ENCODE measurements at regions not wholly inside any gene's neighbourhood (a gene's known extent, or its start where the extent isn't known, plus 50 kb on each side); places are given as distances from the start of the nearest gene placed in this dataset.
"Not testable (repeated sequence)": the region's sequence is repeated elsewhere in the genome, so short reads cannot be mapped to it uniquely, and the experiment has no call there.

- Mint-ChIP-seq H3K4me1 (ENCODE audit: low read depth) (no peaks in the 10 kb centered on the region), H3K9me3 (ENCODE audit: low read depth) (no peaks in the 10 kb centered on the region), H3K27me3 (peaks cover 5% of the 10 kb centered on the region), H3K4me3 (no peak overlapping the region), H3K36me3 (no peaks in the 10 kb centered on the region), H3K27ac (no peak overlapping the region)
Measured at GRCh38 chr1:213539464-213539863, 448.3 kb upstream of the PROX1 start.

DNA sequence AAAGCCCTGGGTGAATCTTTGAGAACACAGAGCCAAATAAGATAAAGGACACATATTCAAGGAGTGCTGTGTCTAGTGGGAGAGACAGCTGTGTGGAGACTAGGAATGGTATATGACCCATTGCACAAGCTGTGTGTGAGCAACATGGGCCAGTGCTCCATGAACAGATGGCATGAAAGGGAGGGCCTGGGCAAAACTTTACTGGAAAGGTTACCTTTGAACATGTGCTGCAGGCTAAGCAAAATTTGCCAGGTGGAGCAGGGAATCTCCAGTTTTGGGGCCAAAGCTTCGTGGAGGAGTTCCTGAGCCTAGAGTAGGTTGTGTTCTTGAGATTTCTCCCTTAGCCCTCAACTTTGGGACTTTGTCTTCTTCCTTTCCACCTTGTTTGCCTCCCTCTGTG is 446.1 kb upstream of the PROX1 start:
- no peak overlapping the region for H3K4me3 Mint-ChIP-seq
- peaks cover 5% of the 10 kb centered on the region for H3K27me3 Mint-ChIP-seq
- H3K36me3 Mint-ChIP-seq = no peaks in the 10 kb centered on the region
- no peaks in the 10 kb centered on the region for H3K4me1 Mint-ChIP-seq (ENCODE audit: low read depth)
- no peak overlapping the region for H3K27ac Mint-ChIP-seq
- H3K9me3 Mint-ChIP-seq (ENCODE audit: low read depth) = no peaks in the 10 kb centered on the region

- not testable (repeated sequence) for H3K4me1 Mint-ChIP-seq (ENCODE audit: low read depth); H3K27me3 Mint-ChIP-seq; H3K9me3 Mint-ChIP-seq (ENCODE audit: low read depth); H3K27ac Mint-ChIP-seq; H3K36me3 Mint-ChIP-seq; H3K4me3 Mint-ChIP-seq
Measured at GRCh38 chr1:213545181-213545580, 442.6 kb upstream of the PROX1 start.

DNA sequence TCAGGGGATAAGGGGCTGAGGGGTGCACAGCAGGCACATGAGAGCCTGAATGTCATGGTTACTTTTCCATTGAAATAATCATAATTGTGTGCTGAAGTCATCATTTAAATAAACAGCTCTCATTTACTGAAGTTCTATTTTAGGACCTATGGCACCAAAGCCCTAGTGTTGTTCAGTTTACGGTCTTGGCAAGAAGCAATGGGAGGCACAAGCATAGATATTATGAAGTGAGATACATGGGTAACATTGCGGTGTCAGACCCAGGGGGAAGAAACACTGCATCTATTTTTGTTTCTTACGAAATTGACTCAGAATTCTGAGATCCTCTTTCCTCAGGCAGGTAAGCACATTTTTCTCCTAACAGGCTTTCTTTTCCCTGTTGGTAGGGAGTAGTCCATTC is 437.8 kb upstream of the PROX1 start:
- H3K27ac Mint-ChIP-seq = no peak overlapping the region
- H3K9me3 Mint-ChIP-seq (ENCODE audit: low read depth) = no peaks in the 10 kb centered on the region
- no peaks in the 10 kb centered on the region for H3K36me3 Mint-ChIP-seq

GRCh38 chr1:213550804-213551203 is 437.0 kb upstream of the PROX1 start:
- Mint-ChIP-seq H3K4me1 (ENCODE audit: low read depth) (no peaks in the 10 kb centered on the region), H3K36me3 (no peaks in the 10 kb centered on the region), H3K27me3 (no peaks in the 10 kb centered on the region), H3K4me3 (no peak overlapping the region), H3K27ac (no peak overlapping the region), H3K9me3 (ENCODE audit: low read depth) (no peaks in the 10 kb centered on the region)

More for the DNA sequence above, 437.8 kb upstream of the PROX1 start:
- H3K27me3 Mint-ChIP-seq = no peaks in the 10 kb centered on the region
- no peaks in the 10 kb centered on the region for H3K4me1 Mint-ChIP-seq (ENCODE audit: low read depth)
- no peak overlapping the region for H3K4me3 Mint-ChIP-seq

GRCh38 chr1:213552045-213552444 is 435.7 kb upstream of the PROX1 start:
- Mint-ChIP-seq H3K4me1 (ENCODE audit: low read depth) (no peaks in the 10 kb centered on the region), H3K27ac (no peak overlapping the region), H3K27me3 (no peaks in the 10 kb centered on the region), H3K4me3 (no peak overlapping the region), H3K9me3 (ENCODE audit: low read depth) (no peaks in the 10 kb centered on the region), H3K36me3 (no peaks in the 10 kb centered on the region)

GRCh38 chr1:213560226-213560625 is 427.5 kb upstream of the PROX1 start:
- Mint-ChIP-seq H3K27me3 (no peaks in the 10 kb centered on the region), H3K9me3 (ENCODE audit: low read depth) (peaks cover 18% of the 10 kb centered on the region), H3K4me3 (no peak overlapping the region), H3K27ac (no peak overlapping the region), H3K36me3 (no peaks in the 10 kb centered on the region), H3K4me1 (ENCODE audit: low read depth) (no peaks in the 10 kb centered on the region)

- peaks cover 2% of the 10 kb centered on the region for H3K27me3 Mint-ChIP-seq
- no peak overlapping the region for H3K27ac Mint-ChIP-seq
- no peak overlapping the region for H3K4me3 Mint-ChIP-seq
- H3K36me3 Mint-ChIP-seq = no peaks in the 10 kb centered on the region
- no peaks in the 10 kb centered on the region for H3K4me1 Mint-ChIP-seq (ENCODE audit: low read depth)
- peaks cover 23% of the 10 kb centered on the region for H3K9me3 Mint-ChIP-seq (ENCODE audit: low read depth)
Measured at GRCh38 chr1:213561870-213562269, 425.9 kb upstream of the PROX1 start.

DNA sequence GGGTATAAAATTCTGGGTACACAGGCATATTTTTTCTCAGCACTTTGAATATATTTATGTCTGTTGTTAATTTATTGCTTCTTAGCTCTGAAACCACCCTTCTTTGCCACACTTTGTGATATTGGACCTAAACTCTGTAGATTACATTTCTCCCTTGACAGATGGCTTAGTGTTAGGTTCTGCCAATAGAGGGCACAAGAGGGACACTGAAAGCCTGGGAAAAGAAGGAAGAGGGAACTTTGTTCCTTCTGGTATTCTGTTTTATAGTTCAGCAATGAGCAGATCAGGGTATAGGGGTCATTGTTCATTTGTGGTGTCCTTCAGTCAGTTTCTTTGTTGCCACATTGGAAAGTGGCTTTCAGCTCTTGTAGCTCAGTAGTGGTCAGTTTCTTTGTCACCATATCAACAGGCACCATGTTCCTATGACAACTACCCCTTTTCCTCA is 423.5 kb upstream of the PROX1 start:
- no peak overlapping the region for H3K27ac Mint-ChIP-seq

GRCh38 chr1:213568929-213569815 is 418.6 kb upstream of the PROX1 start:
- Mint-ChIP-seq H3K27ac (no peak overlapping the region), H3K36me3 (no peaks in the 10 kb centered on the region), H3K27me3 (peaks cover 11% of the 10 kb centered on the region), H3K4me3 (no peak overlapping the region), H3K4me1 (ENCODE audit: low read depth) (no peaks in the 10 kb centered on the region), H3K9me3 (ENCODE audit: low read depth) (peaks cover 12% of the 10 kb centered on the region)

More for the DNA sequence above, 423.5 kb upstream of the PROX1 start:
- H3K4me3 Mint-ChIP-seq = no peak overlapping the region
- H3K9me3 Mint-ChIP-seq (ENCODE audit: low read depth) = peaks cover 23% of the 10 kb centered on the region
- H3K4me1 Mint-ChIP-seq (ENCODE audit: low read depth) = no peaks in the 10 kb centered on the region
- H3K27me3 Mint-ChIP-seq = peaks cover 2% of the 10 kb centered on the region
- H3K36me3 Mint-ChIP-seq = no peaks in the 10 kb centered on the region

DNA sequence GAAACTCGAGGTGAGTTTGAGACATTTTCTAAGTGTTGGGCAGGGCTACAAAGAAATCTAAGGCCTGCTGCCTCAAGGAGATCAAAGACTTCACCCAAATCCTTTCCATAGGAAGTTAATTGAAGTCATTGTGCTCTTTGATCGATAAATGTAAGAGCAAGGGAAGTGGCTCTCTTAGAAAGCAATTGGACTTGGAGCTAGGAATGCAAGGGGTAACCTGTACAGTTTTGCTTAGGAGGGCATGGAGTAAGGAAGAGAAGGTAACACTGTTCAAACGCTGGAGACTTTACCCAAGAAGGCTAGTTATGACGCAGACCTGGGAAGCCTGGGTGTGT is 418.0 kb upstream of the PROX1 start:
- no peaks in the 10 kb centered on the region for H3K4me1 Mint-ChIP-seq (ENCODE audit: low read depth)
- no peak overlapping the region for H3K4me3 Mint-ChIP-seq
- no peak overlapping the region for H3K27ac Mint-ChIP-seq
- H3K9me3 Mint-ChIP-seq (ENCODE audit: low read depth) = peaks cover 6% of the 10 kb centered on the region
- H3K36me3 Mint-ChIP-seq = no peaks in the 10 kb centered on the region
- H3K27me3 Mint-ChIP-seq = peaks cover 13% of the 10 kb centered on the region

DNA sequence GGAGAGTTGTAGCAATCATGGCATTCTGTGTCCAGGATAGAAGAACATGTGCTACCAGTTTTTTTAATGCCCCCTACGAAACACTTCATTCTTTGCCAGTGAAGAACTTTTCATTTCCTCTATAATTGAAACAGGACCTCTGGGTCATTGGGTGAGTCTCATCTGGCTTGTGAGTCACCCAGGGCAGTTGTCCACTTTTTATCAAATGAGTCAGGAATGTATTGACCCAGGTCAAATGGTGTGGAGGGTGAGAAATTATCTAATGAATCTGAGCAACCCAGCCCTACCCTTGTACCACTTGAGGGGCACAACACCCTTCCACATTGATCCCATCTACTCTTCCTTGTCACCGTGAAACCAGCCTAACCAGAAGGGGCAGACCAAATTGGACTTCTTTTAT is 417.3 kb upstream of the PROX1 start:
- Mint-ChIP-seq H3K4me1 (ENCODE audit: low read depth) (no peaks in the 10 kb centered on the region), H3K27me3 (peaks cover 13% of the 10 kb centered on the region), H3K27ac (no peak overlapping the region), H3K36me3 (no peaks in the 10 kb centered on the region), H3K4me3 (no peak overlapping the region), H3K9me3 (ENCODE audit: low read depth) (peaks cover 4% of the 10 kb centered on the region)

- Mint-ChIP-seq H3K36me3 (no peaks in the 10 kb centered on the region), H3K4me1 (ENCODE audit: low read depth) (no peaks in the 10 kb centered on the region), H3K27ac (no peak overlapping the region), H3K4me3 (no peak overlapping the region), H3K27me3 (peaks cover 13% of the 10 kb centered on the region), H3K9me3 (ENCODE audit: low read depth) (peaks cover 2% of the 10 kb centered on the region)
Measured at GRCh38 chr1:213571419-213571818, 416.4 kb upstream of the PROX1 start.

DNA sequence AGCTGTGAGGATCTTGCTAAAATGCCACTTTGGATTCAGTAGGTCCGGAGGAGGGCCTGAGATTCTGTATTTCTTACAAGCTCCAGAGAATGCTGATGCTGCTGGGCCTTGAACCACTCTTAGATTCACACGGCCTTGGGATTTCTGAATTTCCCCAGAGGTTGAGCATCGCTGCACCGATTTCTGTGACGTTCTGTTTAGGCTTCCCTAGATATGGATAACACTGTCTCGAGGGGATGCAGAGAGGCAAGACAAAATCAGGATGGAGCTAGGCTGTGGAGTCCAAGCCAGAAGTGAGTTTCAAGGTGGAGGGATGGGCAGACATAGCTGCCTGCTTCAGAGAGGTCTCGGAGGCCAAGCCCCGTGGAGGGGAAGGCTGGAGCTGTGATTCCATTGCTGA is 415.9 kb upstream of the PROX1 start:
- Mint-ChIP-seq H3K4me1 (ENCODE audit: low read depth) (no peaks in the 10 kb centered on the region), H3K27ac (no peak overlapping the region), H3K27me3 (peaks cover 11% of the 10 kb centered on the region), H3K36me3 (no peaks in the 10 kb centered on the region), H3K9me3 (ENCODE audit: low read depth) (no peaks in the 10 kb centered on the region), H3K4me3 (no peak overlapping the region)

- H3K36me3 Mint-ChIP-seq = no peaks in the 10 kb centered on the region
- H3K27ac Mint-ChIP-seq = no peak overlapping the region
- no peak overlapping the region for H3K4me3 Mint-ChIP-seq
- no peaks in the 10 kb centered on the region for H3K4me1 Mint-ChIP-seq (ENCODE audit: low read depth)
- peaks cover 6% of the 10 kb centered on the region for H3K9me3 Mint-ChIP-seq (ENCODE audit: low read depth)
- H3K27me3 Mint-ChIP-seq = peaks cover 11% of the 10 kb centered on the region
Measured at GRCh38 chr1:213572912-213573647, 414.7 kb upstream of the PROX1 start.
